ENCODE measurements at regions not wholly inside any gene's neighbourhood (a gene's known extent, or its start where the extent isn't known, plus 50 kb on each side); places are given as distances from the start of the nearest gene placed in this dataset.

DNA sequence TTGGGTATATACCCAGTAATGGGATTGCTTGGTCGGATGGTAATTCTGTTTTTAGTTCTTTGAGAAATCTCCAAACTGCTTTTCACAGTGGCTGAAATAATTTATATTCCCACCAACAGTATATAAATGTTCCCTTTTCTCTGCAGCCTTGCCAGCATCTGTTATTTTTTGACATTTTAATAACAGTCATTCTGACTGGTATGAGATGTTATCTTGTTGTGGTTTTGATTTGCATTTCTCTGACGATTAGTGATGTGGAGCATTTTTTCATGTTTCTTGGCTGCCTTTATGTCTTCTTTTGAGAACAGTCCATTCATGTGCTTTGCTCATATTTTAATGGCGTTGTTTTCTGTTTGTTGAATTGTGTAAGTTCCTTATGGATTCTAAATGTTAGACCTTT, 641.6 kb downstream of the HACE1 start:
- TF ChIP-seq, protein P1, sequence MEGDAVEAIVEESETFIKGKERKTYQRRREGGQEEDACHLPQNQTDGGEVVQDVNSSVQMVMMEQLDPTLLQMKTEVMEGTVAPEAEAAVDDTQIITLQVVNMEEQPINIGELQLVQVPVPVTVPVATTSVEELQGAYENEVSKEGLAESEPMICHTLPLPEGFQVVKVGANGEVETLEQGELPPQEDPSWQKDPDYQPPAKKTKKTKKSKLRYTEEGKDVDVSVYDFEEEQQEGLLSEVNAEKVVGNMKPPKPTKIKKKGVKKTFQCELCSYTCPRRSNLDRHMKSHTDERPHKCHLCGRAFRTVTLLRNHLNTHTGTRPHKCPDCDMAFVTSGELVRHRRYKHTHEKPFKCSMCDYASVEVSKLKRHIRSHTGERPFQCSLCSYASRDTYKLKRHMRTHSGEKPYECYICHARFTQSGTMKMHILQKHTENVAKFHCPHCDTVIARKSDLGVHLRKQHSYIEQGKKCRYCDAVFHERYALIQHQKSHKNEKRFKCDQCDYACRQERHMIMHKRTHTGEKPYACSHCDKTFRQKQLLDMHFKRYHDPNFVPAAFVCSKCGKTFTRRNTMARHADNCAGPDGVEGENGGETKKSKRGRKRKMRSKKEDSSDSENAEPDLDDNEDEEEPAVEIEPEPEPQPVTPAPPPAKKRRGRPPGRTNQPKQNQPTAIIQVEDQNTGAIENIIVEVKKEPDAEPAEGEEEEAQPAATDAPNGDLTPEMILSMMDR (IDR thresholded peaks at IDR 0.05) = no peak
- TF ChIP-seq POLR2A (IDR thresholded peaks at IDR 0.05) (no peak), EP300 (IDR thresholded peaks at IDR 0.05) (no peak), POLR2AphosphoS5 (IDR thresholded peaks at IDR 0.05) (no peak)
